Psoas muscle (tissue), 7 donors: ENCODE measurements at regions not wholly inside any gene's neighbourhood (a gene's known extent, or its start where the extent isn't known, plus 50 kb on each side); places are given as distances from the start of the nearest gene placed in this dataset.

Experiments
- ATAC-seq, 4 donors: fragments of 200-7000 bp; cut with Tn5 transposase; one replicate each; pipeline ENCODE4 v1.9.1; 2020; ENCODE audit warnings: moderate library complexity in 3 of 4, mild to moderate bottlenecking in 2 of 4
- DNase-seq, 2 donors: peaks; one replicate each; pipeline ENCODE4 v3.0.0-alpha.2; 2020
- H3K27ac ChIP-seq: fragments of 200-600 bp; one replicate; pipeline ENCODE4 v1.8.0; 2022
- H3K27me3 ChIP-seq, 3 donors: fragments of 200-600 bp in 1 of 3; one replicate each; pipeline versions ENCODE4 v1.6.1 to v1.8.0; 2013 to 2022; ENCODE audit warnings: low read length in 2 of 3, mild to moderate bottlenecking in 2 of 3, moderate library complexity in 1 of 3; ENCODE audit not compliant: insufficient read depth in 3 of 3
- H3K36me3 ChIP-seq, 2 donors: fragments of 200-600 bp in 1 of 2; one replicate each; pipeline versions ENCODE4 v1.6.1 to v1.8.0; 2013 to 2022; ENCODE audit warnings: low read depth in 1 of 2, mild to moderate bottlenecking in 1 of 2, moderate library complexity in 1 of 2; ENCODE audit not compliant: insufficient read depth in 1 of 2
- H3K4me1 ChIP-seq: fragments of 200-600 bp; one replicate; pipeline ENCODE4 v1.8.0; 2022
- H3K4me3 ChIP-seq: fragments of 200-600 bp; one replicate; pipeline ENCODE4 v1.8.0; 2022; ENCODE audit warnings: mild to moderate bottlenecking
- H3K9me3 ChIP-seq: fragments of 200-600 bp; one replicate; pipeline ENCODE4 v1.8.0; 2022
- CTCF ChIP-seq: fragments of 200-600 bp; IDR thresholded peaks from one replicate; pipeline ENCODE4 v1.8.0; 2022; ENCODE audit warnings: antibody characterized with exemption
- WGBS, 3 donors: extraction: QIAGEN DNeasy Blood & Tissue Kit; methylation state at CpG; one replicate each; pipeline versions ENCODE4 v1.1.6 to v1.1.7; 2013; 5-methylcytosine and 5-hydroxymethylcytosine counted together
- intact Hi-C, 2 donors: fragments of 100-400 bp; cut with DNase I; formaldehyde crosslinking; loops; one replicate each; pipeline versions ENCODE4 v1.11.0 to v1.14.2; 2022
- donor health status: healthy with polysubstance abuse.
- donor health status: DM: no; HTN: no; CAD: no; lungs with moderate emphysema.
- donor health status: Bipolar disorder and iron deficiency.
- donor health status: healthy.
- donor health status: DM: yes; HTN: yes; CAD: no.
- donor health status: DM: no; HTN: no; CAD: no.
- donor health status: DM: yes; HTN: yes; CAD: no.

GRCh38 chr2:75284345-75284744 lies 85.0 kb upstream of the TACR1 start:
- ATAC-seq, result no peak
- no peaks in the 10 kb centered on the region for H3K4me1 ChIP-seq
- no peaks in the 10 kb centered on the region for H3K27me3 ChIP-seq
- no peaks in the 10 kb centered on the region for H3K36me3 ChIP-seq
- no peak for DNase-seq
- intact Hi-C loops, result no loop called here
- TF ChIP-seq CTCF, result no peak
- no peak overlapping the region for H3K4me3 ChIP-seq
- H3K27ac ChIP-seq, result no peak overlapping the region
- H3K9me3 ChIP-seq, result no peaks in the 10 kb centered on the region
- 75 to 84% (median 83%) methylated on average over 2 of the region's 2 CpGs for WGBS, 3 donors

GRCh38 chr2:75278821-75279379 lies 79.6 kb upstream of the TACR1 start:
- intact Hi-C loops, result no loop called here
- H3K27me3 ChIP-seq, result no peaks in the 10 kb centered on the region
- 80 to 91% (median 90%) methylated on average over 5 of the region's 5 CpGs for WGBS, 3 donors

GRCh38 chr2:75278314-75278713 lies 79.0 kb upstream of the TACR1 start:
- Histone ChIP-seq H3K27ac (no peak overlapping the region), H3K4me3 (no peak overlapping the region), H3K4me1 (no peaks in the 10 kb centered on the region), H3K27me3 (no peaks in the 10 kb centered on the region), H3K36me3 (no peaks in the 10 kb centered on the region), H3K9me3 (no peaks in the 10 kb centered on the region)
- ATAC-seq, result no peak
- 74 to 76% (median 75%) methylated on average over 3 of the region's 3 CpGs for WGBS, 3 donors
- no peak for TF ChIP-seq CTCF
- no peak for DNase-seq
- intact Hi-C loops, result no loop called here

More at GRCh38 chr2:75278821-75279379, 79.6 kb upstream of the TACR1 start:
- Histone ChIP-seq H3K4me3 (no peak overlapping the region), H3K4me1 (no peaks in the 10 kb centered on the region), H3K36me3 (no peaks in the 10 kb centered on the region), H3K9me3 (no peaks in the 10 kb centered on the region), H3K27ac (no peak overlapping the region)
- no peak for TF ChIP-seq CTCF
- no peak for ATAC-seq
- no peak for DNase-seq

GRCh38 chr2:75277111-75277510 lies 77.8 kb upstream of the TACR1 start:
- no peak for ATAC-seq
- intact Hi-C loops, result no loop called here

More at GRCh38 chr2:75277111-75277510, 77.8 kb upstream of the TACR1 start:
- Histone ChIP-seq H3K4me1 (no peaks in the 10 kb centered on the region), H3K27me3 (no peaks in the 10 kb centered on the region), H3K9me3 (no peaks in the 10 kb centered on the region), H3K36me3 (no peaks in the 10 kb centered on the region), H3K27ac (no peak overlapping the region), H3K4me3 (no peak overlapping the region)
- DNase-seq, result no peak
- no peak for TF ChIP-seq CTCF
